Heart left ventricle (tissue), 16 donors: ENCODE measurements at regions not wholly inside any gene's neighbourhood (a gene's known extent, or its start where the extent isn't known, plus 50 kb on each side); places are given as distances from the start of the nearest gene placed in this dataset.

Experiments used
- ATAC-seq, 4 donors: fragments of 200-7000 bp; cut with Tn5 transposase; one replicate each; pipeline ENCODE4 v1.9.1; 2020 to 2022; ENCODE audit warnings: moderate library complexity in 4 of 4, mild to moderate bottlenecking in 3 of 4, moderate number of reproducible peaks in 1 of 4
- DNase-seq, 5 donors: peaks; one replicate each; pipeline ENCODE4 v3.0.0-alpha.2; 2020
- H3K27ac ChIP-seq, 12 donors: fragments of 200-600 bp; sonication (generic) in 4 of 12; one replicate each; pipeline versions ENCODE4 v1.5.0 to v1.8.0; 2016 to 2022; ENCODE audit warnings: mild to moderate bottlenecking in 2 of 12
- H3K27me3 ChIP-seq, 9 donors: fragments of 200-600 bp; sonication (generic) in 2 of 9; one replicate each; pipeline versions ENCODE4 v1.5.1 to v1.8.0; 2016 to 2022; ENCODE audit warnings: mild to moderate bottlenecking in 3 of 9
- H3K36me3 ChIP-seq, 9 donors: fragments of 200-600 bp; sonication (generic) in 2 of 9; one replicate each; pipeline versions ENCODE4 v1.5.0 to v1.8.0; 2018 to 2022; ENCODE audit warnings: mild to moderate bottlenecking in 2 of 9
- H3K4me1 ChIP-seq, 12 donors: fragments of 200-600 bp; sonication (generic) in 4 of 12; one replicate each; pipeline versions ENCODE4 v1.5.0 to v1.8.0; 2016 to 2022; ENCODE audit warnings: mild to moderate bottlenecking in 3 of 12
- H3K4me3 ChIP-seq, 12 donors: fragments of 200-600 bp; sonication (generic) in 4 of 12; one replicate each; pipeline versions ENCODE4 v1.5.0 to v1.8.0; 2017 to 2022; ENCODE audit warnings: mild to moderate bottlenecking in 9 of 12, moderate library complexity in 4 of 12
- H3K9me3 ChIP-seq, 12 donors: fragments of 200-600 bp; sonication (generic) in 4 of 12; one replicate each; pipeline versions ENCODE4 v1.5.0 to v1.8.0; 2016 to 2022; ENCODE audit warnings: mild to moderate bottlenecking in 1 of 12
- CTCF ChIP-seq, 12 donors: fragments of 200-600 bp; sonication (generic) in 4 of 12; IDR thresholded peaks; one replicate each; pipeline versions ENCODE4 v1.5.0 to v1.8.0; 2018 to 2022; ENCODE audit warnings: antibody characterized with exemption in 12 of 12, mild to moderate bottlenecking in 5 of 12
- POLR2A ChIP-seq, 2 donors: fragments of 450-650 bp; IDR thresholded peaks; one replicate each; pipeline ENCODE4 v1.6.1; 2017; ENCODE audit warnings: antibody characterized with exemption in 2 of 2, mild to moderate bottlenecking in 2 of 2, moderate library complexity in 2 of 2
- WGBS, 4 donors: extraction: QIAGEN DNeasy Blood & Tissue Kit in 2 of 4; methylation state at CpG; one replicate each; pipeline versions ENCODE4 v1.1.5 to v1.1.7; 2013 to 2018; 5-methylcytosine and 5-hydroxymethylcytosine counted together
- intact Hi-C, 10 donors: fragments of 100-400 bp; cut with DNase I; formaldehyde crosslinking; loops; one replicate each; pipeline versions ENCODE4 v1.11.1 to v1.14.2; 2022
- donor health status: ischemic (EF 13 %, LVEDD 7.1; RV severe dilation, severe dysfunction).
- donor health status: healthy with polysubstance abuse.
- donor health status: DM: no; HTN: yes; CAD: no.
- donor health status: DM: no; HTN: no; CAD: no.
- donor health status: ischemic (EF 25% LVEDD 6.9; RV normal size, moderate dysfunction).
- donor health status: ischemic (EF 25% LVEDD 5.7; RV mildly dilated, moderate dysfunction).
- donor health status: healthy.
- donor health status: DM: yes; HTN: yes; CAD: no.
- donor health status: ischemic (EF 35%, LVEDD 5.7; RV mildly dilated, moderate dysfunction).
- donor health status: nonischemic (EF 11% LVEDD 7.7; RV severe dilation, severe dysfunction).
- donor health status: DM: yes; HTN: yes; CAD: no.
- donor health status: PGD.
- donor health status: ischemic (EF 29% LVEDD 5.4; RV normal size, mild dysfunction).
- donor health status: nonischemic (EF 23%, LVEDD 6.1; RV moderate dilation, normal function).

DNA sequence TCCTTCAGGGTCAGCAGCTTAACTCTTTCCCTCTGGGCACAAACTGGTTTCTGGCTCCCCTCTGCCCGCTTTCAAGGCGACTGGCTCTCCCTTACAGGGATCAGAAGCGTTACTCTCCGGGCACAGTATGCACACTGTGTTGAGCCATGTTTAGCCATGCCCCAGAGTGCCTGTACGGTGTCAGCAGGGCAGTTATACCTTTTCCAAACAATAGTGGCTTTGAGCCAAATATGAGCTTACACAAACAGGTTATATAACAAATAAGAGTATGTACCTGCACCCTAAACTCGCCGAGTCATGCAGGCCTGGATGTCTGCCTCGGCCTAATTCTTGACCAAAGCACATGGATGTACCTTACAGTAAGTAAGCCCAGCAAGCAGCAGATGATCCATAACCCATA, 175.6 kb upstream of the ANKRD28 start:
- Histone ChIP-seq H3K4me3 (no peak overlapping the region), H3K27me3 (no peaks in the 10 kb centered on the region), H3K27ac (no peak overlapping the region), H3K36me3 (no peaks in the 10 kb centered on the region), H3K9me3 (peaks cover 0 to 10% (median 0%) of the 10 kb centered on the region in 12 donors), H3K4me1 (no peaks in the 10 kb centered on the region)
- DNase-seq, result no peak
- intact Hi-C loops, result loop anchor here in 1 of 10 donors (10.0 kb wide), 1 partner anchor 109 kb away; no protein-coding TSS in a partner anchor
- no peak for ATAC-seq
- TF ChIP-seq POLR2A (IDR thresholded peaks at IDR 0.05), result no peak
- no peak for TF ChIP-seq CTCF (IDR thresholded peaks at IDR 0.05)
- 91 to 95% (median 93%) methylated on average over 8 of the region's 8 CpGs for WGBS, 4 donors

DNA sequence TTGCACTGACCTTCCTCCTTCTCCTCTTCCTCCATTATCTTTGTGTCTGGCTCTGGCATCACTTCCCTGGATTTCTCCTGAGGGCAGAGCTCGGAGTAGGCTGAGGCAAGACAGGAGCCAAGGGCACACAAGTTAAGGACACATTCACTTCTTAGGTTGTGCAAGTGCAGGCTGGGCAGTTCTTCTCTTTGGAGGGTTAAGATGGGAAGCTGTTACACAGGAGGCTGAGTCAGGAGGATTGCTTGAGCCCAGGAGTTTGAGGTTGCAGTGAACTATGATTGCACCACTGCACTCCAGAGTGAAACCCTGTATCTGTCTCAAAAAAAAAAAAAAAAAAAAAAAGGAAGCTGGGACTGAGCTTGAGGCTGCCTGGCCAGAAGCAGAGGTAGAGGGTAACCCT, 176.2 kb upstream of the ANKRD28 start:
- Histone ChIP-seq H3K4me3 (no peak overlapping the region), H3K27me3 (no peaks in the 10 kb centered on the region), H3K36me3 (no peaks in the 10 kb centered on the region), H3K9me3 (peaks cover 0 to 12% (median 0%) of the 10 kb centered on the region in 12 donors), H3K27ac (no peak overlapping the region), H3K4me1 (no peaks in the 10 kb centered on the region)
- intact Hi-C loops, result loop anchor here in 1 of 10 donors (10.0 kb wide), 1 partner anchor 109 kb away; no protein-coding TSS in a partner anchor
- TF ChIP-seq POLR2A (IDR thresholded peaks at IDR 0.05), result no peak
- TF ChIP-seq CTCF (IDR thresholded peaks at IDR 0.05), result no peak
- ATAC-seq, result peak in 1 of 4 donors; percentile 42
- DNase-seq, result no peak
- WGBS, 4 donors, result 57 to 85% (median 73%) methylated on average over 1 of the region's 1 CpG

DNA sequence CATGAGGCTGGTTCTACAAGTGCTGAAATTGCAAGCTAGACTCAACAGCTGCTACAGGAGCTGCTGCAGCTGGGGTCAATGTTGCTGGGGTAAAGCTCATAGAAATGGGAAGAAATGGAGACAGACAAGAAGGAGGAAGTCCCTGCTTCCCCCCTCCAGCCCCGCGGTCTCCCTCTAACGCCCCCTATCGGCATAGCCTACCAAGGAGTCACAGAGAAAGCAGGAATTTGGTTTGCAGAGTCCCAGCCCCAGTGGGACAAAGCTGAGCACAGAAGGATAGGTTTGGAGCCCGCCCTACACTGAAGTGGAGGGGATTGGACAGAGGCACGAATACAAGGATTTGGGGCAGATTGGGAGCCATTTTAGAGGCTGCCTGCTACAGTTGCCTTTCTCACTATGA, 176.9 kb upstream of the ANKRD28 start:
- Histone ChIP-seq H3K27ac (no peak overlapping the region), H3K9me3 (peaks cover 0 to 18% (median 0%) of the 10 kb centered on the region in 12 donors), H3K4me3 (no peak overlapping the region), H3K27me3 (no peaks in the 10 kb centered on the region), H3K4me1 (no peaks in the 10 kb centered on the region), H3K36me3 (no peaks in the 10 kb centered on the region)
- no peak for DNase-seq
- intact Hi-C loops, result loop anchor here in 1 of 10 donors (10.0 kb wide), 1 partner anchor 110 kb away; no protein-coding TSS in a partner anchor
- TF ChIP-seq POLR2A (IDR thresholded peaks at IDR 0.05) (no peak), CTCF (IDR thresholded peaks at IDR 0.05) (peak in 3 of 12 donors; percentile 5 to 29 (median 8))
- no peak for ATAC-seq
- WGBS, 4 donors, result 21 to 28% (median 26%) methylated on average over 6 of the region's 6 CpGs

- Histone ChIP-seq H3K4me3 (no peak overlapping the region), H3K9me3 (peaks cover 0 to 15% (median 0%) of the 10 kb centered on the region in 12 donors), H3K27ac (no peak overlapping the region), H3K36me3 (no peaks in the 10 kb centered on the region), H3K4me1 (no peaks in the 10 kb centered on the region), H3K27me3 (no peaks in the 10 kb centered on the region)
- ATAC-seq, result no peak
- intact Hi-C loops, result loop anchor here in 1 of 10 donors (10.0 kb wide), 1 partner anchor 112 kb away; no protein-coding TSS in a partner anchor
- WGBS, 4 donors, result 44 to 64% (median 59%) methylated on average over 2 of the region's 2 CpGs
- no peak for DNase-seq
- no peak for TF ChIP-seq POLR2A (IDR thresholded peaks at IDR 0.05)
- TF ChIP-seq CTCF (IDR thresholded peaks at IDR 0.05), result no peak
Observed at GRCh38 chr3:15976524-15976923, 178.7 kb upstream of the ANKRD28 start.
